Head of caudate nucleus (tissue), 42 donors: ENCODE measurements at regions not wholly inside any gene's neighbourhood (a gene's known extent, or its start where the extent isn't known, plus 50 kb on each side); places are given as distances from the start of the nearest gene placed in this dataset.

Experiments
- DNase-seq, 42 donors: peaks; one replicate each; pipeline versions ENCODE4 v3.0.0 to v3.0.0-alpha.2; 2020 to 2021; ENCODE audit warnings: mixed read lengths in 7 of 42
- intact Hi-C: fragments of 100-400 bp; cut with DNase I; formaldehyde crosslinking; loops from one replicate; pipeline ENCODE4 v1.15.0; 2022

DNA sequence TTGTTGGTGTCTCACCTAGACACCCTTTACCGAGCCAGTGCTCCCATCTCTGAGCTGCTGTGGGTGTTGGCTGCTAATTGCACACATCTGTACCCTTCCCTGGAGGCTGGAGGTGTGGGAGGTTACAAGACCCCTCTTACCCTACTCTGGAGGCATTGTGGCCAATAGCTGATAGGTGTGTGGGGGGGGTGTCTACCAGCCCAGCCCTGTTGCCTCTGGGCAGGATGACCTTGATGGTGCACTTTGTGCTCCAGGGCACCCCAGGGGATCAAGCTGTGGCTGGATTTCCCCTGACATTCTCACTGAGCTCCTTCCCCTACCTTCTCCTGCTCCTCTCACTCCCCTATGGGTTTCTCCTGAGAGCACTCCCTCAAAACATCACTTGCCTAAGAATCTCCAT, 104.7 kb upstream of the ADPGK start:
- DNase-seq: no peak
- intact Hi-C loops: no loop called here

GRCh38 chr15:72887376-72887775, 103.8 kb upstream of the ADPGK start:
- no peak for DNase-seq
- intact Hi-C loops: no loop called here

DNA sequence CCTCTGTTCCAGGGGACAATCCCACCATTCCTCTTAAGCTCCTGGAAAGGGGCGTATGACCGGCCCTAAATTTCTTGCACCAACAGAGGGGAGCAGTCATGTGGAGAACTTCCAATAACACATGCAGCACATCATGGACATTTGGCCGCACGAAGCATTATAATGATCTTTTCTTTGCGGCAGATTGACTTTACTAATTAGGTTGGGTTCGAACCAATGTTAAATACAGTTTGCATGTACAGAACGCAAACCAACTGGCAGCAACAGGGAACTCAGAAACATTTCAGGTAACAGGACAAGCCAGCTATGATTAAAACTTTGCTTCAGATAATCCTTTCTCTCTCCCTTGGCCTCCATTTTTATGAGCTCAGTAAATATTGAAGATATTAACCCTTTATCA, 100.8 kb upstream of the ADPGK start:
- intact Hi-C loops: no loop called here
- DNase-seq: no peak

DNA sequence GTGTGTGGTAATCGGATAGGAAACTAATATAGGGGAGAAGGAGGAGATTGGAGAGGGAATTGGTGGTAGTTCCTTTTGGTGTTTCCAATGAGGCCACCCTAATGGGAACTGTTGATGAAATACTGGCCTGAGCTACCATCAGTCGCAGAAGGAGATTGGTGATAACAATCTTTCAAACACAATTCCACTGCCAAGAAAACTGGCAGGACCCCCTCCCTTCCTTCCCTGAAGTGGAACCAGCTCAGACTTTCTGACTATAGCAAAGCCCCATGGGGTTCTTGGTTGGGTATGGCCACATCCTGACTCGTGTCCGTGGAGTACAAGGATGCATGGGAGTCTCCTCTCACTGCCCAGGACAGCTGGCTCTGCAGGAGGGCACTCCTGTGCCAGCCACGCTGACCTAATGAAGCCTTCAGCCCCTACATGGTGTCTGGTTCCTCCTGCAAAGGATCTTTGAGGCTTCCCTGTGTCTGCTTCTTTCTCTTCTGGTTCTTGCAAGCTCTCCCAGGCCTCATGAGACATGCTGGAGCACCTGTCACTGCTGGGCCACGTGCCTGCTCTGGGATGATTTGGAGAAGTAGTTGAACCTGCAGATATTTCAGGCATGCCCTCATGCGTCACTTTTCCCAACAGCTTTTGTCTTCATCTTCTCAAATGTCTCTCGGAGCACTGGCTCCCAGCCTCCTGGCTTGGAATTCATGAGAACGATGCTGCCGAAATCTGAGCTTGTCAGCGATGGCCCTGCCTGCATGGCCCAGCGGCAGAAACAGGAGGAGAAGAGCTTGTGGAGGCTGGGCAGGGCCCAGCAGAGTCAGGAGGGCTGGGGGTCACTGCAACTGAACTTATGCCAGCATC, 90.0 kb upstream of the ADPGK start:
- intact Hi-C loops: no loop called here
- DNase-seq: no peak

DNA sequence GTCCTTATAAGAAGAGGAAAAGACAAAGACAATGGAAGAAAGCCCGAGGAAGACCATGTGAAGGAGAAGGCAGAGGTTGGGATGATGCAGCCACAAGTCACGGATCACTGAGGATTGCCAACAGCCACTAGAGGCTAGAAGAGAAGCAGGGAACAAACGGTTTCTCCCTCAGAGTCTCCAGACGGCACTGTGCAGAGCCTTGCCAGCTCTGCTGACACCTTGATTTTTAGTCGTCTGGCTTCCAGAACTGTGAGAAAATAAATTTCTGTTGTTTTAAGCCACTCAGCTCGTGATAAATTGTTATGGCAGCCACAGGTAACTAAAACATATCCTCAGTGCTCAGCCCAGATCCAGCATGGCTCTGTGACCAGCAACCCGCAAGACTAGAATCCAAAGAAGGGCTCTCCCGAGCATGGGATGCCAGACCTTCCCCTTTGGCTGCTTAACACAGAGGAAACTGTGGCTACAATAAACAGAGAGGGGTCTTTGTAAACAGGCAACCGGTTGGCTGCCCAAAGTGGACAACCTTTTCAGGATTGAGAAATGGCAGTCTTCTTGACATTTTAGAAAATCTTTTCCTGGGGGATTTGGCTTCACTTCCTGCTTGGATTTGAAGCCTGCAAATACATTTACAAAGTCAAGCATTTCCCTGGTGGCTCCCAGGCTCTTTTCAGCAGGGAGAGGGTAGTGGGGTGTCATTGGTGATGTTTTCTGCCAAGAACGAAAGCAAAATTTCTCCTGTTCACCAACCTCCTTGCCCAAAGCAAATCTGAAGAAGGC, 88.7 kb upstream of the ADPGK start:
- intact Hi-C loops: no loop called here
- DNase-seq: peak in 3 of 42 donors; percentile 7 to 24 (median 22)

- DNase-seq: peak in 2 of 42 donors; percentile 12 to 31
- intact Hi-C loops: no loop called here
These were observed 83.5 kb upstream of the ADPGK start for GRCh38 chr15:72866866-72867616.

DNA sequence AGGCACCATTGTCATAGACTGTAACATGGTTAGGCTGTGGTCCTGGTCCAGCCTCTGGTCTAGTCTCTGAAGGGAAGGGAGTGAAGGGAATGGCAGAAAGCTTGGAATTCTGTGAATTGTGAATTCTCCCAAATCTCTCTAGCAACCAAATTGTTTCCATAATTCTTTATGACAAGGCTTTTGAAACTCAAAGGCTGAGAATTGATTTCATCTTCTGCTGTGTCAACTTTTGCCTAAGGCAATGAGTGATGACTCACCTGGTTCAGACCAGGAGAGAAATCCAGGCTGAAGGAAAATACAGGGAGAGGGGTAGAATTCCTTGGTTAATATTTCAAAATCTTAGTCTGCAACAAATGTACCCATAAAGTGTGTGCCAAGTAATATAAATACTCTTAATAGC, 82.6 kb upstream of the ADPGK start:
- intact Hi-C loops: no loop called here
- DNase-seq: peak in 1 of 42 donors; percentile 3

GRCh38 chr15:72865486-72865885, 81.9 kb upstream of the ADPGK start:
- peak in 2 of 42 donors; percentile 8 to 10 for DNase-seq
- intact Hi-C loops: no loop called here

GRCh38 chr15:72864681-72865080, 81.1 kb upstream of the ADPGK start:
- peak in 2 of 42 donors; percentile 7 to 12 for DNase-seq
- intact Hi-C loops: no loop called here

DNA sequence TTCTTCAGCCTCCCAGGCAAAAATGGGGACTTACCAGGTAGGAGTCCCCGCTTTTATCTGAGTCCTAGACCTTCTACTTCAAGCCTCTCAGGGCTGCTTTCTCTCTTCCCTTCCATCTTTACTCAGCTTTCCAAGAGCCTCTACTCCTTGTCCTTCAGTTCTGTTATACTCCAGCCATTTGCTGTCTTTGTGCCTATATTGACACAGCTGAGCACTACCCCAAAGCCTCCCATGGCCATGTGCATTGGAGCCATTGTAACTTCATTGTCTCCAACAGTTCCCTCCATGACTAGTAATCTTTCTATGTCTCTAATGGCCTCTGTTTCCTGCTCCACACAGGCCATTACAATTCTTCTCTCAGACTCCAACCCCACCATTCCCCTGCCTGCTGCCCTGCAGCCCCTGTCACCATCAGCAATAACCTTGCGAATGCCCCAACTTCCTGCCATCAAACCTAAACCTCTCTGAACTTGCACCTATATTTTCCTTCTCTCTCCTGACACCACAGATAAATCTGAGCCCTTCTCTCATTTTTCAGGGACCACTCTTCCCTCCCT, 77.9 kb upstream of the ADPGK start:
- DNase-seq: peak in 2 of 42 donors; percentile 9 to 13
- intact Hi-C loops: no loop called here

DNA sequence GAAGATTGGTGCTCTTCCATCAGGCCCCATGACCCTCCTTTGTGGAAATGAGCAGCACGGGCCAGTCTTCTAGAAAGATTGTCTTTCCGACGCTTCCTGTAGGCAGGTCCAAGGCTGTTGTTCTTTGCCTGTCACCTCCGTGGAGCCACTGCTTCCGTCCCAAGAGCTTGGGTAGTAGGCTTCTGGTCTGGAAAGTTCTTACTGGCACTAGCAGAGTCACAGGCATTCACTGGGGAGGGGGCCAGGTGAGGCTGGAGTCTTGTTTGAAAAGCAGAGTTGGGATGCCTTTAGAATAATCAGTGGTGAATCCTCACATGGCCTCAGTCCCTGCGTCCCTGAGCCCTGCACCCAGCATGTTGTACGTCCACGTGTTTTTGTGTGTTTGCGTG, 76.2 kb upstream of the ADPGK start:
- intact Hi-C loops: no loop called here
- DNase-seq: peak in 2 of 42 donors; percentile 25 to 31

DNA sequence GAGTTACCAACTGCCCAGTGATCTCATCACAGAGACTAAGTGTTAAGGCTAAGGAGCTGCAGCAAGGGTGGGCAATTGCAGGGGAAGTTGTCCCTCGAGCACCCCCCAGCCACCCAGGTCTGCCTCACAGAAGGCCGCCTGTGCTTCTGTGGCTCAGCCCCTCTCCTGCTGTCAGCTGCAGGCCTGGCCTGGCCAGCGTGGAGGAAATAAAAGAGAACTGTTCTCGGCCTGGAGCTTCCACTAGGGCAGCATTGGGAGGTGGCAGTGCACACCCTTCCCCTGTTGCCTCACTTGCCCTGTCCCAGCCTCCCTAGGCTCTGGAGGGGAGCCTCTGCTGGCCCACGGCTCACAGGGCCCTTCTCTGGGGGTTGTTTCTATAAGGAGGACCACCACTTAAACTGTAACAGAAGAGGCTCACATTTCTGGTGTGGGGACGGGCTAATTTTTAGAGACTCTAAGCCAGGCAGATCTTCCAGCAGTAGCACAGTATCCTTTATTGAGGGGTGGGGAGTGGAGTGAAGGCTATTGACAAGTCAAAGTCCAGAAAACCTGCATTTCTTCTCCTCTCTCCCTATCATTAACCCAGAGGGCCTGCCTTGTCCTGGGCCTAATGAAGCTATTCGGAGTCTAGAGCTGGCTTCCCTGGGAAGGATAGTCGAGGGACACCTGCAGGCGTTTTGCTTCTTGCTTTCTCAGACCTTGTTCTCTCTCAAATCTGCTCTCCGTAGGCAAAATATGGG, 75.6 kb upstream of the ADPGK start:
- intact Hi-C loops: no loop called here
- peak; percentile 19 to 80 (median 58) for DNase-seq

DNA sequence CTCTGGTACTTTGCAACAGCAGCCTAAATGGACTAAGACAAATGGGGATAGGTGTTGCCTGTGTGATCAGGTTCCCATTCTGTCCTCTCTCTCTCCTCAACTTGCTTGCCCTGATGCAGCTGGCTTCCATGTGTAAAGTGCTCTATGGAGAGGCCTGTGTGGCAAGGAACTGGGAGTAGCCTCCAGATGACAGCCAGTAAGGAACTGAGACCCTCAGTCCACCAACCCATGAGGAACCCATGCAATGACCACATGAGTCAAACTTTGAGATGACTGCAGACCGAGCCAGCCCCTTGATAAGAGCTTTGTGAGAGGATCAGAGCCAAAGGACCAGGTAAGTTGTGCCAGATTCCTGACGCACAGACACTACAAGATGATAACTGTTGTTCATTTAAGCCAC, 74.6 kb upstream of the ADPGK start:
- peak in 2 of 42 donors; percentile 9 to 12 for DNase-seq
- intact Hi-C loops: no loop called here

DNA sequence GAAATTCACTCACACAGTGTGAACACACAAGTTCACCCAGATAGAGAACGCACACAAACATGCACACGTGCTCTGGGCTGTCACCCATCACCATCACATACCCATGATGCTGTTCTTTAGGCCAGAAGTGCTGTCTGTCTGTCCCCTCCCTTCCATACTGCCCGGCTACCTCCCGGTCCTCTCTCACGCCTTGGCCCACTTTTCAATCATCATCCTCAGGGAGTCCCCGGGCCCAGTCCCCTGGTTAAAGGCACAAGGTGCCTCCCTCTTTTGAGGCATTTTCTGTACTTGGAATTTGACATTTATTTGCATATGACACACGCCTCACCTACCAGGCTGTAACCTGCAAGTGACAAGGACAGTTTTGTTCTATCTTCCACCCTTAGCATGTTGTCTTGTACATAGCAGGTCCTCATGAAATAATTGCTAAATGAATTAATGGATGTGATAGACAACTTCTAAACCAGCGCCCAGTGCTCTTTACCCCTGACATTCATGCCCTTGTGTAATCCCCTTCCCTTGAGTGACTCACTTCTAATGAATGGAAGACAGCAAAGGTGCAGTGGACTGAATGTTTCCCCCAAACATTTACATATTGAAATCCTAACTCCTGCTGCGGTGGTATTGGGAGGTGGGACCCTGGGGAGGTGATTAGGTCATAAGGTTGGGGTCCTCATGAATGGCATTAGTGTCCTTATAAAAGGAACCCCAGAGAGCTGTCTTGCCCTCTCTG, 73.9 kb upstream of the ADPGK start:
- intact Hi-C loops: no loop called here
- DNase-seq: peak in 2 of 42 donors; percentile 26 to 27

DNA sequence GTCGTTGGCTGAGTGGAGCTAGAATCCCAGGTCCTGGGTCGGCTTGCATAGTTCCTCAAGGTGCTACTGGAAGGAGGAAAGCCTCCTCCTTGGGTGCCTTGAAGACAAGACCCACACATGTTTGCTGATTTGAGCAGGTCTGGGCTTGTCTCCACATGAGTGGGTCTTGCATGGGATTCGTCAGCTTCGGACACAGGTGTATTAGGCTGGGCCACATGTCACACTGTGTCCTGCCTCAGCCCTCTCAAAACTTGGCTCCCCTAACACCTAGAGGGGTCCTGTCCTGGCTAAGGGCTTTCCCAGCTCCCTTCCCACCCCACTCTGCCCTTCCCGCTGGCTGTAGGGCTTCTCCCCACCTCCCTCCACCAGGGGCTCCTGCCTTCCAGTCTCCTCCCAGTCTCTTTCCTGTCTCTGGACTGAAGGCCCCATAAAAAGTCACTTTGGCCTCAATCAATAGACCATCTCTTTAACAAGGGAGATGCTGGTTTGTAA, 73.0 kb upstream of the ADPGK start:
- DNase-seq: peak in 2 of 42 donors; percentile 16 to 28
- intact Hi-C loops: no loop called here

DNA sequence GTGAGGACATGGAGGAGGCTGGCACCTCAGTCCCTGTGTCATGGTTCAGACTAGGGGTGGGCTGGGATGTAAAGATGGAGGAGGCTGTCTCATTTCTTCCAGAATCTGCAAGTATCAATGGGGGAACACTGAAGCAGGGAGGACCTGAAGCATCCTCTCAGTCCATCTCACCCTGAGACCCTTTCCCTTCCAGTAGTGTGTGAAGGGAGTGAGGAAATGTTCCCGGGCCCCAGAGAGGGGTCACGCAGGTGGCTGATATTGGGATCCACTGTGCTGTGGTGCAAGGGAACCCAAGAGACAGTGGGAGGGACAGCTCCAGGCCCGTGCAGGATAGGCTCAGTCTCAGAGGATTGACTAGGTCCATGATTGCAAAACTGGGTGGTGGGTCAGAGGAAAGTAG, 72.2 kb upstream of the ADPGK start:
- peak in 1 of 42 donors; percentile 31 for DNase-seq
- intact Hi-C loops: no loop called here

DNA sequence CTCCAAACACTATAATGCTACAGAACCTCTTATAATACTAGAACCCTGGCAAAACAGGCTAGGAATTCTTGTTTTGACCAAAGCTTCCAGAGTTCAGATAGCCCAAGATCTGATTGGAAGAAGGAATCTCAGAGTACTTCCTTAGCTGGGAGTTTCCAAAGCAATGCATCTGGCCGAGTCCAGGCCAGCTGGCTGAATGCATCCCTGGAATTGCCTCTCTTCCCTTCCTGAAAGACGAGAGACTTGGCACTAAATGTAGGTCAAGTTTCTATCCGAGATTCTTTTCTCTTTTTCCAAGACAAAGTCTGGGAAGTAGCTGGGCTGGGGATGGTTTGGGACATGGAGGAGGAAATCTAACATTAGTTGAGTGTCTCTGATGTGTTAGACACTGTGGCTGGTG, 68.7 kb upstream of the ADPGK start:
- no peak for DNase-seq
- intact Hi-C loops: no loop called here

GRCh38 chr15:72851586-72851985, 68.0 kb upstream of the ADPGK start:
- DNase-seq: no peak
- intact Hi-C loops: no loop called here
